ENCODE measurements at regions not wholly inside any gene's neighbourhood (a gene's known extent, or its start where the extent isn't known, plus 50 kb on each side); places are given as distances from the start of the nearest gene placed in this dataset.

DNA sequence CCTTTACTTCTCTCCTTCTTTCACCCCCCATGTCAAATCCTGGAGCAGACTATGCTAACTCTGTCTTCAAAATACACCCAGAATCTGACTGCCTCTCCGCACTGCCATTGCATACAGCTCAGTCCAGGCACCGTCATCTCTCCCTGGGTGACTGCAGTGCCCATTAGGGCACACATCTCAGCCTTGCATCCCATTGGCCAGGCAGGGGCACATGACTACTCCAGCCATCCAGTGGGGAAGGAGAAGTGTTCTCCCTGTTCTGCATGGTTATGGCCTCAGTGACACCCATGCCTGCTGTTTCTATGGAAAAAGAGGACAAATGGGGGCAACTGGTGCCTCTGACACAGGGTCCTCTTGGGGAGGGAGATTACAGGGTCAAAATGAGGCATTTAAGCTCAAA lies 270.5 kb downstream of the MATN1 start:
- H3K4me3 ChIP-seq (ENCODE audit: low read depth, low read length): no peak overlapping the region
- TF ChIP-seq, protein P1, sequence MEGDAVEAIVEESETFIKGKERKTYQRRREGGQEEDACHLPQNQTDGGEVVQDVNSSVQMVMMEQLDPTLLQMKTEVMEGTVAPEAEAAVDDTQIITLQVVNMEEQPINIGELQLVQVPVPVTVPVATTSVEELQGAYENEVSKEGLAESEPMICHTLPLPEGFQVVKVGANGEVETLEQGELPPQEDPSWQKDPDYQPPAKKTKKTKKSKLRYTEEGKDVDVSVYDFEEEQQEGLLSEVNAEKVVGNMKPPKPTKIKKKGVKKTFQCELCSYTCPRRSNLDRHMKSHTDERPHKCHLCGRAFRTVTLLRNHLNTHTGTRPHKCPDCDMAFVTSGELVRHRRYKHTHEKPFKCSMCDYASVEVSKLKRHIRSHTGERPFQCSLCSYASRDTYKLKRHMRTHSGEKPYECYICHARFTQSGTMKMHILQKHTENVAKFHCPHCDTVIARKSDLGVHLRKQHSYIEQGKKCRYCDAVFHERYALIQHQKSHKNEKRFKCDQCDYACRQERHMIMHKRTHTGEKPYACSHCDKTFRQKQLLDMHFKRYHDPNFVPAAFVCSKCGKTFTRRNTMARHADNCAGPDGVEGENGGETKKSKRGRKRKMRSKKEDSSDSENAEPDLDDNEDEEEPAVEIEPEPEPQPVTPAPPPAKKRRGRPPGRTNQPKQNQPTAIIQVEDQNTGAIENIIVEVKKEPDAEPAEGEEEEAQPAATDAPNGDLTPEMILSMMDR (IDR thresholded peaks at IDR 0.05; ENCODE audit: low read depth, low read length): no peak

DNA sequence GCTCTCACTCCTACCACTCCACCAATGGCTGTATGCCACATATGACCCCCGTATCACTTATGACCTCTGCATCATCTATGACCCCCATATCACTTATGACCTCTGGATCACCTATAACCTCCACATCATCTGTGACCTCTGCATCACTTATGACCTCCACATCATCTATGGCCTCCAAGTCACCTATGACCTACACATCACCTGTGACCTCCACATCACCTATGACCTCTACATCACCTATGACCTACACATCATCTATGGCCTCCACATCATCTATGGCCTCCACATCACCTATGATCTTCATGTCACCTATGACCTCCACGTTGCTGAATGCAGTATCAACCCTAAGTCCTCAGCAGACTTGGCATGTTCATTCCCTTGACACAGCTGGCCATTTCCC lies 271.2 kb downstream of the MATN1 start:
- H3K4me3 ChIP-seq (ENCODE audit: low read depth, low read length): no peak overlapping the region
- TF ChIP-seq, protein P1 (IDR thresholded peaks at IDR 0.05; ENCODE audit: low read depth, low read length): no peak

DNA sequence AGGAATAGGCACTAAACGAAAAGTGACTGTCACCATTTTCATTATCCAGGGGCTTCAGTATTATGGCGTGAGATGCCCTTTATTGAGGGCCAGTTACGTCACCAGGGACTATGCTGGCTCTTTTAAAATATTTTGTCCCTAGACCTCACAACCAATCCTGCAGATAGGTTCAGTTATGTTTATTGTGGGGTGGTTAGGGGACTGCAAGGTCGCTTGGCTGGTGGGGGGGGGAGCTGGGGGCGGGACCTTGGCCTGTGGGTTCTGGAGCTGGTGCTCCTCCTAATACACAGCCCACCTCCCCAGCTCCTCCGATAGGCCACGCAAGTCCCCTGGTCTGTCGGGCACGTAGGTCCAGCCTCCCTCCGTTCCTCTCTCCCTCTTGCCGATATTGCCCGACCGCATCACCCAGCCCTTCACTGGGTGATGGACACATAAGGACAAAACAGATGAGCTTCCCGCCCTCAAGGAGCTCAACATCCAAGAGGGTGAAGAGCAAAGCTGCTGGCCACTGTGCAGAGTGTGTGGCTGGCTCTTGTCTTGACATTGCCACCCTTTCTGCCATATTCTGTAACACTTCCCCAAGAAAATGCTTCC lies 271.8 kb downstream of the MATN1 start:
- no peak overlapping the region for H3K4me3 ChIP-seq (ENCODE audit: low read depth, low read length)
- TF ChIP-seq, protein P1 (IDR thresholded peaks at IDR 0.05; ENCODE audit: low read depth, low read length): no peak

DNA sequence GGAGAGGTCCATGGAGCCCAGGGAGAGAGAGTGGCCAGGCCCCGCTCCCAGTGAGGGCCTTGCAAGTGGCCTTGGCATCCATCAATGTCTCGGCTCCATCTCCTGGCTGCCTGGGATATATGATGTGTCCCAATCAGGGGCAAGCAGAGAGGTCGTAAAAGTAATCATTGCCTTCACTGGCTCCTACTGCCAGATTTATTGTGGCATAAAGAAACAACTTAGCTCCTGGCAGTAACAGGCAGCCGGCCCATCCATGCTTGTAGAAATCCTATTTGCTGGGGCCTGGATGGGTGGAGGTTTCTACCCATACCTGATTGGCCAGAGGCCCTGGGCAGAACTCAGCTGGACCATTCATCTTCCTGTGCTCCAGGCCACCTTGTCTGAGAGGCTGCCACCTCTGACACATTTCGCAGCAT lies 272.6 kb downstream of the MATN1 start:
- TF ChIP-seq, protein P1 (IDR thresholded peaks at IDR 0.05; ENCODE audit: low read depth, low read length): no peak

DNA sequence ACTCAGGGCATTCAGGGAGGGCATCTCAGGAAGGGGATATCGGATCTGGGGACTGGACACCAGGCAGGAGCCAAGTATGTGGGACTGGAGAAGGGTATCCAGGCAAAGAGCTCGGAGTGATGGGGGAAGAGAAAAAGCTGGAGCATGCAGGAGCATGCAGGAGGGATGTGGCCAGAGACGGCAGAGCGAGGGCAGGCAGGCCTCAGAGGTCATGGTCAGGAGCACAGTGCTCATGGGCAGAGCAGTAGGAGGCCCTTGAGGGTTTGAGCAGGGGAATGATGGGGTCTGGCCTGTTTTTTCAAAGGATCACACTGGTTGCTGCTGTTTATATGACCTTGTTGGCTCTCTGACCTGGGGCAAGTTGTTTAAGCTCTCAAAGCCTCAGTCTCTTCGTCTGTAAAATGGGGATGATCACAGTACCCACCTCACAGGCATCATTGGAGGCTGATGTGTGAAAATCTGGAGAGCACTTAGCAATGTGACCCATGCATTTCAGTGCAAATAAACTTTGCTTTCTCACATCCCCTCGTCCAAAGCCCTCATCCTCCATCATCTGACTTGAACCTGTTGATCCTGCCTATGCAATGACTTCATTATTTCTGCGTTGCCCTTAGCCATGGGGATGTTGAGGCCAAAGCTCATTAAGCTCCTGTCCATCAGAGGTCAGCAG lies 273.1 kb downstream of the MATN1 start:
- TF ChIP-seq, protein P1 (IDR thresholded peaks at IDR 0.05; ENCODE audit: low read depth, low read length): no peak
- no peak overlapping the region for H3K4me3 ChIP-seq (ENCODE audit: low read depth, low read length)

More for the DNA sequence above, 272.6 kb downstream of the MATN1 start:
- no peak overlapping the region for H3K4me3 ChIP-seq (ENCODE audit: low read depth, low read length)

DNA sequence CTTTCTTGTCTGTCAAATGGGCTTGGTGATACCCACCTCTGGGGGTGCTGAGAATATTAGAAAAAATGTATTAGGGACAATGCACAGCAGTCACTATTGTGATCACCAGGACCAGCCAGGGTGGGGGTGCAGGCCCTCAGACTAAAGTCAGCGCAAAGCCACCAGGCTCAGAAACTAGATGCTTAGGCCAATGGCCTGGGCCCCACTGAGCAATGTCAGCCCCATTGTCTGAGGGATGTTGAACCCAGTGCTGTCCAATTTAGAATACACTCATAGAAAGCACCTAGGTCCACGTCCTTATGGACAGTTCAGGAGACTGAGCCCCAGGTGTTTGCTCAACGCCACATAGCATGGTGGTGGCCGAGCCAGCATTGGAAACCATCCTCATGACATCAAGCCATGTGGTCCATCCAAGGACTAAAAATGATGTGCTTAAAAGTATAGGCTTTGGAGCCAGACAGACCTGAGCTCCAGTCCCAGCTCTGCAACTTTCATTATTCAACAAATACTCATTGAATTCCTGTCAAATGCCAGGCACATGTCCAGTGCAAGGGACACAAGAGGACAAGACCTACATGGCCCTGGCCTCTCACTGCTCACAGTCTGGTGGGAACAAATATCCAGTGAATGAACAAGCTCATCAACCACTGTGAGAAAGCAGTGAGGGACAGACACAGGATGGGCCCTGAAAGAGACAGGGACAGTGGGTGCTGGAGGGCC lies 273.8 kb downstream of the MATN1 start:
- TF ChIP-seq, protein P1 (IDR thresholded peaks at IDR 0.05; ENCODE audit: low read depth, low read length): no peak

DNA sequence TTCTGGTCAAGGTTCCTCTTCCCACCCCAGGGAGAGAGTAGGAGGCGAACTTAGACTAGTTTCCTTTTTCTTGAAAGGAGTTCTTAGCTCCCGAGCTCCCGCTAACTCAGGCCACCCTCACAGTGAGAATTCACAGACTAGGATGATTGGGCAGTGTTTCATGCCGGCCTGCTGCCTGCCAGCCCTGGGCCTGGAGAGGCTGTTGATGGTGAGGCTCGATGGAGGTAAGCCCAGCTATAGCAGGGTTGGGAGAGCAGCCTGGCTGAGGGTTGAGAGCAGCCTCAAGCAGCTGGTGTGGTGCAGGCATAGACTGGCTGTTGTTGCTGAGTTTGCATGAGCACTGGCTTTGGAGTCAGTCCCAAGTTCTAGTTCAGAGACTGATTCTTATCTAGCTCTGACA lies 274.4 kb downstream of the MATN1 start:
- TF ChIP-seq, protein P1 (IDR thresholded peaks at IDR 0.05; ENCODE audit: low read depth, low read length): no peak
- no peak overlapping the region for H3K4me3 ChIP-seq (ENCODE audit: low read depth, low read length)

More for the DNA sequence above, 273.8 kb downstream of the MATN1 start:
- H3K4me3 ChIP-seq (ENCODE audit: low read depth, low read length): no peak overlapping the region

All from WI38 (cell line).